ENCODE measurements at regions not wholly inside any gene's neighbourhood (a gene's known extent, or its start where the extent isn't known, plus 50 kb on each side); places are given as distances from the start of the nearest gene placed in this dataset.

DNA sequence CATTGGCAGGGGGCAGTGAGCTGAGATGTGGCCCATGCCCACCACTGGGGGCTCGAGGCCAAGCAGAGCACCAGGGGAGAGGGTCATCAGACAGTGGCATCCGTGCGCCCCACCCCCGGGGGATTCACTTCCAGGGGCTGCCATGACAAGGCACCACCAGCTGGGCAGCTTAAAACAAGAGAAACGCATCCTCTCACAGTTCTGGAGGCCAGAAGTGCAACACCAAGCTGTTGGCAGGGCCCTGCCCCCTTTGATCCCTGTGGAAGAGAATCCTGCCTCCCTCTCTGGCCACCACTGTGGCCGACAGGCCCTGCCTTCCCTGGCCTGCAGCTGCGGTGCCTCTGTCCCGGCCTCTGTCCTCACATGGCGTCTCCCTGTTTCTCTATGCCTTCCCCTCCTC lies 187.7 kb upstream of the ID2 start (continued):
- TF ChIP-seq SETDB1 (IDR thresholded peaks at IDR 0.05; ENCODE audit: low read length) (no peak), TRIM24 (IDR thresholded peaks at IDR 0.05) (no peak), ZNF3 (CRISPR knock-in tag; IDR thresholded peaks at IDR 0.05) (no peak)

DNA sequence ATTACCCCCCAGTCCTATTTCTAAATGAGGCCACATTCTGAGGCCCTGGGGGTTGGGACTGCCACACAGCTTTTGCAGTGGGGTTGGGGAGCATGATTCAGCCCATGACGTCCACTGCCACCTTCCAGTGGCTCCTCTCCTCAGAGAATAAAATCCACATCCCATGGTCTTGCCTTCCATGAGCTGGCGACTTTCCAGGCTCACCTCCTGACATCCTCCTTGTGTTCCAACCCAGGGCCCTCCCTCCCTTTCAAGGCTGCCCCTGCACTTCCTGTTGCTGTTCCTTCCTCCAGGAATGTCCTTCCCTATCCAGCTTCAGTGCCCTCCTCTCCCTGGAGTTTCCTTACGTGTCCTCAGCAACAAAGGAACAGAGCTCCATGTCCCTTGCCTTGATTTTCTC lies 187.3 kb upstream of the ID2 start:
- peaks cover 0 to 3% of the 10 kb centered on the region in 2 experiments; a peak in 1 of 5 replicates for H3K4me1 ChIP-seq (replicated peaks in 1 of 2; ENCODE audit: control insufficient read depth in 2 of 2, insufficient read depth in 2 of 2, low read length in 2 of 2)
- H3K9me1 ChIP-seq (ENCODE audit: control insufficient read depth, insufficient read depth, low read length): no peaks in the 10 kb centered on the region
- H4K20me1 ChIP-seq (replicated peaks; ENCODE audit: control insufficient read depth, insufficient read depth, low read length): peaks cover 2% of the 10 kb centered on the region; the same call in 1 of the 2 replicates
- no peak for DNase-seq (ENCODE audit: extremely low read depth in 1 of 4, low spot score in 3 of 4)
- peaks cover 27 to 77% of the 10 kb centered on the region in 2 experiments for H3K27me3 ChIP-seq (ENCODE audit: control insufficient read depth in 2 of 2, insufficient read depth in 2 of 2, low read length in 2 of 2)
- ChIA-PET POLR2A (interaction anchor here (1.3 kb wide), 1 partner anchor 187 kb away, joined by 5 read pairs; the partner anchor contains the start of gene ID2), CTCF (ENCODE audit: low intra/inter-chr PET ratio) (no interaction called here)
- intact Hi-C loops (cut with micrococcal nuclease) (no loop called here), in situ Hi-C loops (cut with MboI) (no loop called here)
- no peak for ATAC-seq
- no peak overlapping the region for H3K4me3 ChIP-seq
- WGBS (ENCODE audit: insufficient coverage, low coverage, missing lambda C conversion rate): 3% methylated on average over 3 of the region's 3 CpGs
- no peak overlapping the region for H3K4me2 ChIP-seq (ENCODE audit: insufficient read depth, low read length)
- no TSS peak for BruUV-seq (replicated peaks)
- no peaks in the 10 kb centered on the region for H3K79me2 ChIP-seq (ENCODE audit: control insufficient read depth, insufficient read depth, low read length)
- no peak for FAIRE-seq
- H3K9me3 ChIP-seq (replicated peaks; ENCODE audit: control insufficient read depth, insufficient read depth, low read depth, low read length): no peaks in the 10 kb centered on the region
- no peak overlapping the region for H3K9ac ChIP-seq (ENCODE audit: insufficient read depth in 1 of 2, low read depth in 2 of 2, low read length in 2 of 2)
- H3K36me3 ChIP-seq (ENCODE audit: control insufficient read depth, insufficient read depth, low read length): no peaks in the 10 kb centered on the region
- no peak overlapping the region for H3K27ac ChIP-seq (ENCODE audit: extremely low read depth, low read depth, low read length)
- no peak overlapping the region for H2AFZ ChIP-seq (ENCODE audit: low read depth, low read length)
- TF ChIP-seq ZNF561 (CRISPR knock-in tag; conservative IDR thresholded peaks at IDR 0.05) (no peak), CSDE1 (IDR thresholded peaks at IDR 0.05) (no peak), ZBED1 (IDR thresholded peaks at IDR 0.05) (no peak), ZNF785 (CRISPR knock-in tag; IDR thresholded peaks at IDR 0.05) (no peak), PYGO2 (tag; IDR thresholded peaks at IDR 0.05) (no peak), MYC (IDR thresholded peaks at IDR 0.05; ENCODE audit: low read depth, low read length) (no peak), MYC (CRISPR knock-in tag; IDR thresholded peaks at IDR 0.05; ENCODE audit: borderline replicate concordance, low read depth) (no peak), TAF7 (tag; IDR thresholded peaks at IDR 0.05) (no peak), HMG20B (CRISPR knock-in tag; IDR thresholded peaks at IDR 0.05) (no peak), ETV1 (tag; conservative IDR thresholded peaks at IDR 0.05; ENCODE audit: low read depth) (no peak), FOXJ3 (CRISPR knock-in tag; IDR thresholded peaks at IDR 0.05) (no peak), KLF6 (CRISPR knock-in tag; IDR thresholded peaks at IDR 0.05; ENCODE audit: borderline replicate concordance) (no peak), ZNF76 (CRISPR knock-in tag; IDR thresholded peaks at IDR 0.05; ENCODE audit: borderline replicate concordance) (no peak), TEAD4 (IDR thresholded peaks at IDR 0.05; ENCODE audit: low read length) (no peak), TEAD4 (CRISPR knock-in tag; IDR thresholded peaks at IDR 0.05; ENCODE audit: borderline replicate concordance) (no peak), HEY1 (CRISPR knock-in tag; IDR thresholded peaks at IDR 0.05; ENCODE audit: borderline replicate concordance) (no peak)
- TF ChIP-seq, protein P1, sequence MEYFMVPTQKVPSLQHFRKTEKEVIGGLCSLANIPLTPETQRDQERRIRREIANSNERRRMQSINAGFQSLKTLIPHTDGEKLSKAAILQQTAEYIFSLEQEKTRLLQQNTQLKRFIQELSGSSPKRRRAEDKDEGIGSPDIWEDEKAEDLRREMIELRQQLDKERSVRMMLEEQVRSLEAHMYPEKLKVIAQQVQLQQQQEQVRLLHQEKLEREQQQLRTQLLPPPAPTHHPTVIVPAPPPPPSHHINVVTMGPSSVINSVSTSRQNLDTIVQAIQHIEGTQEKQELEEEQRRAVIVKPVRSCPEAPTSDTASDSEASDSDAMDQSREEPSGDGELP (CRISPR knock-in tag; IDR thresholded peaks at IDR 0.05; ENCODE audit: borderline replicate concordance): no peak
- TF ChIP-seq, protein P2, sequence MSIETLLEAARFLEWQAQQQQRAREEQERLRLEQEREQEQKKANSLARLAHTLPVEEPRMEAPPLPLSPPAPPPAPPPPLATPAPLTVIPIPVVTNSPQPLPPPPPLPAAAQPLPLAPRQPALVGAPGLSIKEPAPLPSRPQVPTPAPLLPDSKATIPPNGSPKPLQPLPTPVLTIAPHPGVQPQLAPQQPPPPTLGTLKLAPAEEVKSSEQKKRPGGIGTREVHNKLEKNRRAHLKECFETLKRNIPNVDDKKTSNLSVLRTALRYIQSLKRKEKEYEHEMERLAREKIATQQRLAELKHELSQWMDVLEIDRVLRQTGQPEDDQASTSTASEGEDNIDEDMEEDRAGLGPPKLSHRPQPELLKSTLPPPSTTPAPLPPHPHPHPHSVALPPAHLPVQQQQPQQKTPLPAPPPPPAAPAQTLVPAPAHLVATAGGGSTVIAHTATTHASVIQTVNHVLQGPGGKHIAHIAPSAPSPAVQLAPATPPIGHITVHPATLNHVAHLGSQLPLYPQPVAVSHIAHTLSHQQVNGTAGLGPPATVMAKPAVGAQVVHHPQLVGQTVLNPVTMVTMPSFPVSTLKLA (conservative IDR thresholded peaks at IDR 0.05): no peak
- TF ChIP-seq, protein P3, sequence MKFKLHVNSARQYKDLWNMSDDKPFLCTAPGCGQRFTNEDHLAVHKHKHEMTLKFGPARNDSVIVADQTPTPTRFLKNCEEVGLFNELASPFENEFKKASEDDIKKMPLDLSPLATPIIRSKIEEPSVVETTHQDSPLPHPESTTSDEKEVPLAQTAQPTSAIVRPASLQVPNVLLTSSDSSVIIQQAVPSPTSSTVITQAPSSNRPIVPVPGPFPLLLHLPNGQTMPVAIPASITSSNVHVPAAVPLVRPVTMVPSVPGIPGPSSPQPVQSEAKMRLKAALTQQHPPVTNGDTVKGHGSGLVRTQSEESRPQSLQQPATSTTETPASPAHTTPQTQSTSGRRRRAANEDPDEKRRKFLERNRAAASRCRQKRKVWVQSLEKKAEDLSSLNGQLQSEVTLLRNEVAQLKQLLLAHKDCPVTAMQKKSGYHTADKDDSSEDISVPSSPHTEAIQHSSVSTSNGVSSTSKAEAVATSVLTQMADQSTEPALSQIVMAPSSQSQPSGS (CRISPR knock-in tag; IDR thresholded peaks at IDR 0.05): no peak

All from K562 (cell line).